Activated naive CD4-positive, alpha-beta T cell treated with anti-CD3 and anti-CD28 coated beads, Interleukin-2, amount 50 U/mL, for 16 hours (primary cell): ENCODE measurements at regions not wholly inside any gene's neighbourhood (a gene's known extent, or its start where the extent isn't known, plus 50 kb on each side); places are given as distances from the start of the nearest gene placed in this dataset.
"Not testable (repeated sequence)": the region's sequence is repeated elsewhere in the genome, so short reads cannot be mapped to it uniquely, and the experiment has no call there.

ENCODE experiments used
- DNase-seq: peaks from one replicate; pipeline ENCODE4 v3.0.0-alpha.2; 2020

- DNase-seq = not testable (repeated sequence)
Observed at GRCh38 chr16:88252057-88252794, 130.5 kb upstream of the ZNF469 start.

GRCh38 chr16:88258141-88258540 is 124.6 kb upstream of the ZNF469 start:
- not testable (repeated sequence) for DNase-seq

- DNase-seq = not testable (repeated sequence)
Observed at GRCh38 chr16:88258764-88259525, 123.8 kb upstream of the ZNF469 start.

GRCh38 chr16:88259538-88259937 is 123.2 kb upstream of the ZNF469 start:
- not testable (repeated sequence) for DNase-seq

GRCh38 chr16:88260146-88260545 is 122.6 kb upstream of the ZNF469 start:
- not testable (repeated sequence) for DNase-seq

GRCh38 chr16:88260881-88261665 is 121.7 kb upstream of the ZNF469 start:
- DNase-seq = not testable (repeated sequence)

- not testable (repeated sequence) for DNase-seq
Observed at GRCh38 chr16:88261814-88262605, 120.7 kb upstream of the ZNF469 start.

- not testable (repeated sequence) for DNase-seq
Observed at GRCh38 chr16:88262858-88263563, 119.7 kb upstream of the ZNF469 start.

GRCh38 chr16:88263681-88264287 is 119.0 kb upstream of the ZNF469 start:
- DNase-seq = not testable (repeated sequence)

- peak; percentile 23 for DNase-seq
Observed at GRCh38 chr16:88264641-88265285, 118.0 kb upstream of the ZNF469 start.

- not testable (repeated sequence) for DNase-seq
Observed at GRCh38 chr16:88265286-88265938, 117.3 kb upstream of the ZNF469 start.

- DNase-seq = not testable (repeated sequence)
Observed at GRCh38 chr16:88266036-88266435, 116.7 kb upstream of the ZNF469 start.

- DNase-seq = not testable (repeated sequence)
Observed at GRCh38 chr16:88266935-88267551, 115.7 kb upstream of the ZNF469 start.

GRCh38 chr16:88268186-88268970 is 114.4 kb upstream of the ZNF469 start:
- not testable (repeated sequence) for DNase-seq

- not testable (repeated sequence) for DNase-seq
Observed at GRCh38 chr16:88270171-88270790, 112.5 kb upstream of the ZNF469 start.

- DNase-seq = not testable (repeated sequence)
Observed at GRCh38 chr16:88271296-88271695, 111.5 kb upstream of the ZNF469 start.

GRCh38 chr16:88271776-88272175 is 111.0 kb upstream of the ZNF469 start:
- not testable (repeated sequence) for DNase-seq

GRCh38 chr16:88272437-88272836 is 110.3 kb upstream of the ZNF469 start:
- DNase-seq = not testable (repeated sequence)
